ENCODE measurements at regions not wholly inside any gene's neighbourhood (a gene's known extent, or its start where the extent isn't known, plus 50 kb on each side); places are given as distances from the start of the nearest gene placed in this dataset.

DNA sequence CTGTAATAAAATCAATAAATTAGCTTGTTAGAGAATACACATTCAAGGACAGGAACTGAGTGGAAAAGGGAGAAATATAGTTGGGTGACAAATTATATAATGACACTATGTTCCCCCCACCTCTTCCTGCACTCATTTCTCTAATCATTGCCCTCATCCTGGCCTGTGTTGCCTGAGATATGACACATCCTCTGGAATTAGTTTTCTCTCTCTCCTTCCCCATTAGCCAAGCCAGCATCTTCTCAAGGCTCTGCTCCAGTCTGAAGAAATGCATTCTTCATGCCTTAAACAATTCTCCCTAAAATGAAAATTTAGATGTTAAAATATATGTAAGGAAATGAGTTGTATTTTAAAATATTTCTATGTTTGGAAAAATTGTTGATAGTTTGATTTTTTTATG is 280.3 kb downstream of the POU4F1 start:
- Histone ChIP-seq H3K36me3 (replicated peaks; ENCODE audit: insufficient read depth, low read length) (no peaks in the 10 kb centered on the region), H3K4me3 (ENCODE audit: low read length) (no peak overlapping the region), H3K27me3 (replicated peaks; ENCODE audit: insufficient read depth, low read length) (no peaks in the 10 kb centered on the region), H3K9ac (ENCODE audit: low read length) (no peak overlapping the region), H3K4me2 (ENCODE audit: low read depth, low read length) (no peak overlapping the region), H3K9me3 (replicated peaks; ENCODE audit: insufficient read depth, low read length) (no peaks in the 10 kb centered on the region), H3K9me2 (replicated peaks; ENCODE audit: insufficient read depth, low read length) (no peaks in the 10 kb centered on the region), H3K4me1 (ENCODE audit: low read length) (no peaks in the 10 kb centered on the region), H3K27ac (ENCODE audit: low read length) (no peak overlapping the region), H3K79me2 (ENCODE audit: low read length) (no peaks in the 10 kb centered on the region), H4K20me1 (ENCODE audit: insufficient read depth, low read length) (no peaks in the 10 kb centered on the region), H2AFZ (ENCODE audit: low read length) (no peak overlapping the region), H3F3A (ENCODE audit: insufficient read depth, low read length) (no peaks in the 10 kb centered on the region)
- TF ChIP-seq EZH2phosphoT487 (IDR thresholded peaks at IDR 0.05; ENCODE audit: low read length) (no peak), EZH2 (optimal IDR thresholded peaks at IDR 0.05; ENCODE audit: low read depth, low read length) (no peak), CTCF (IDR thresholded peaks at IDR 0.05; ENCODE audit: low read length) (no peak)
- no peak for DNase-seq

- Histone ChIP-seq H2AFZ (ENCODE audit: low read length) (no peak overlapping the region), H3K9ac (ENCODE audit: low read length) (no peak overlapping the region), H3K36me3 (replicated peaks; ENCODE audit: insufficient read depth, low read length) (no peaks in the 10 kb centered on the region), H3K4me1 (ENCODE audit: low read length) (no peaks in the 10 kb centered on the region), H4K20me1 (ENCODE audit: insufficient read depth, low read length) (no peaks in the 10 kb centered on the region), H3K79me2 (ENCODE audit: low read length) (no peaks in the 10 kb centered on the region), H3F3A (ENCODE audit: insufficient read depth, low read length) (no peaks in the 10 kb centered on the region), H3K4me3 (ENCODE audit: low read length) (no peak overlapping the region), H3K27ac (ENCODE audit: low read length) (no peak overlapping the region), H3K4me2 (ENCODE audit: low read depth, low read length) (no peak overlapping the region), H3K9me3 (replicated peaks; ENCODE audit: insufficient read depth, low read length) (no peaks in the 10 kb centered on the region), H3K9me2 (replicated peaks; ENCODE audit: insufficient read depth, low read length) (no peaks in the 10 kb centered on the region), H3K27me3 (replicated peaks; ENCODE audit: insufficient read depth, low read length) (no peaks in the 10 kb centered on the region)
- no peak for TF ChIP-seq EZH2 (optimal IDR thresholded peaks at IDR 0.05; ENCODE audit: low read depth, low read length)
- DNase-seq = no peak
These were observed 284.2 kb downstream of the POU4F1 start for GRCh38 chr13:78319101-78319627.

DNA sequence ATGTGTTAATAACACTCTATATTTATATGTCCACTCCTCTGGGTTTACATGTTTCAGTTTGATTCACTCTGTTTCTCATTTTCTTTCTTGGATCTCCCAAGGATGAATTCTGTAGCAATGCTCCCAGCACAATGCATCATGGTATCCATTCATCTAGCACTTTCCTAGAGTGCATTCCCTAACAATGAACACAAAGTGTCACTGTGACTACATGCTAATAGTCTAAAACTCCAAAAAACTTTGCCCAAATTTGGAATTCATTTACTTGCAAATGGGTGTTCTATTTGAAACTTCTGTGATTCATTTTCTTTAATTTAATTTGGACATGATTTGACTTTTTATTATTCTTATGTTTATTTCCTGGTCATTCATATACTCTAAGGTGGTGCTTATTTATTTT is 286.3 kb downstream of the POU4F1 start:
- H3K9me3 ChIP-seq (replicated peaks; ENCODE audit: insufficient read depth, low read length) = no peaks in the 10 kb centered on the region
- H3K9ac ChIP-seq (ENCODE audit: low read length) = no peak overlapping the region
- no peak for DNase-seq
- H3K27ac ChIP-seq (ENCODE audit: low read length) = no peak overlapping the region
- H3K9me2 ChIP-seq (replicated peaks; ENCODE audit: insufficient read depth, low read length) = no peaks in the 10 kb centered on the region
- no peaks in the 10 kb centered on the region for H3K79me2 ChIP-seq (ENCODE audit: low read length)
- H3K4me3 ChIP-seq (ENCODE audit: low read length) = no peak overlapping the region
- H3K36me3 ChIP-seq (replicated peaks; ENCODE audit: insufficient read depth, low read length) = no peaks in the 10 kb centered on the region
- no peaks in the 10 kb centered on the region for H3F3A ChIP-seq (ENCODE audit: insufficient read depth, low read length)
- no peak overlapping the region for H2AFZ ChIP-seq (ENCODE audit: low read length)
- no peak overlapping the region for H3K4me2 ChIP-seq (ENCODE audit: low read depth, low read length)
- TF ChIP-seq EZH2 (optimal IDR thresholded peaks at IDR 0.05; ENCODE audit: low read depth, low read length) = no peak
- TF ChIP-seq CTCF (IDR thresholded peaks at IDR 0.05; ENCODE audit: low read length) = peak; percentile 34
- H3K27me3 ChIP-seq (replicated peaks; ENCODE audit: insufficient read depth, low read length) = no peaks in the 10 kb centered on the region
- H4K20me1 ChIP-seq (ENCODE audit: insufficient read depth, low read length) = no peaks in the 10 kb centered on the region
- no peaks in the 10 kb centered on the region for H3K4me1 ChIP-seq (ENCODE audit: low read length)

DNA sequence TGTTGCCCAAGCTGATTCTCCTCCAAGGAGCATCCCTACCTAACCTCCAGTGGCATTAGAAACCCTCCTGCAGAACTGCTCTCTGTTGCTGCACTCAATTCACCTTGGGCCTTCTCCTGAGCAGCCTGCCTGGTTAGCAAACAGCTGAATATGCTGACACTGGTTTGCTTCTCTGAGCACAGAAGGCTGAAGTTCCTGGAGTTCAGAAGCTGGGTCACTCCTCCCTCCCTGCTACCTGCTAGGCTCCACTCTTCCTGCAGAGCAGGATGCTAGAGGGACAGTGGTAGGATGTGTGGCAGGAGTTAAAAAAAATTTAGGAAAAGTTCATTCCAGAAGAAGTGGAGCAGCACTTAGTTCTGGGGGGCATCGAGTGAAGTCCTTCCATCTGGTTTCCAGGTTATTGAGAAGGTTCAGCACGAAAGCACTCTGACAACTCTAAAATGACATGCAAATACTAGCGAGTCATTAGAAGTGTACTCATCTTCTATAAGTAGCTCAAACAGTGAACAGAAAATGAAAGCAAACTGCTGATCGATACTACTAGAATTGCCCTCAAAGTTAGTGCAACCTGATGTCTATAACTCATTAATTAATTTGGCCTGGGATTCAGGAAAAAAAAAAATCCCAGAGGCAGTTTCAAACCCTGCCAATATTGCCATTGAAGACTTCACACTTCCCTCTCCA is 293.7 kb downstream of the POU4F1 start:
- TF ChIP-seq EZH2phosphoT487 (IDR thresholded peaks at IDR 0.05; ENCODE audit: low read length) = no peak
- Histone ChIP-seq H3K27me3 (replicated peaks; ENCODE audit: insufficient read depth, low read length) (no peaks in the 10 kb centered on the region), H3K4me1 (ENCODE audit: low read length) (peaks cover 14% of the 10 kb centered on the region), H3K4me3 (ENCODE audit: low read length) (no peak overlapping the region), H2AFZ (ENCODE audit: low read length) (peak overlapping the region; percentile 43), H3K36me3 (replicated peaks; ENCODE audit: insufficient read depth, low read length) (no peaks in the 10 kb centered on the region), H3K79me2 (ENCODE audit: low read length) (no peaks in the 10 kb centered on the region), H3K9me2 (replicated peaks; ENCODE audit: insufficient read depth, low read length) (no peaks in the 10 kb centered on the region), H3K4me2 (ENCODE audit: low read depth, low read length) (peak overlapping the region; percentile 46), H3K9me3 (replicated peaks; ENCODE audit: insufficient read depth, low read length) (no peaks in the 10 kb centered on the region), H4K20me1 (ENCODE audit: insufficient read depth, low read length) (no peaks in the 10 kb centered on the region), H3K9ac (ENCODE audit: low read length) (no peak overlapping the region), H3K27ac (ENCODE audit: low read length) (no peak overlapping the region), H3F3A (ENCODE audit: insufficient read depth, low read length) (no peaks in the 10 kb centered on the region)
- no peak for DNase-seq

Measured in MM.1S (cell line).